OCI-LY7 (cell line): ENCODE measurements at regions not wholly inside any gene's neighbourhood (a gene's known extent, or its start where the extent isn't known, plus 50 kb on each side); places are given as distances from the start of the nearest gene placed in this dataset.

Source experiments
- EZH2phosphoT487 ChIP-seq: fragments of 200-600 bp; sonication (generic); IDR thresholded peaks from 2 replicates; pipeline ENCODE4 v1.6.1; 2018; ENCODE audit warnings: low read depth, borderline replicate concordance, mild to moderate bottlenecking, mixed run types, antibody characterized with exemption, low read length, moderate library complexity, mixed read lengths
- TF ChIP-seq, protein P1 (sequence below): fragments of 200-600 bp; sonication (generic); conservative IDR thresholded peaks from 2 replicates; pipeline ENCODE4 v1.5.1; 2014; ENCODE audit warnings: mild to moderate bottlenecking, antibody characterized with exemption, low read length, moderate library complexity, mixed read lengths

- TF ChIP-seq, protein P1, sequence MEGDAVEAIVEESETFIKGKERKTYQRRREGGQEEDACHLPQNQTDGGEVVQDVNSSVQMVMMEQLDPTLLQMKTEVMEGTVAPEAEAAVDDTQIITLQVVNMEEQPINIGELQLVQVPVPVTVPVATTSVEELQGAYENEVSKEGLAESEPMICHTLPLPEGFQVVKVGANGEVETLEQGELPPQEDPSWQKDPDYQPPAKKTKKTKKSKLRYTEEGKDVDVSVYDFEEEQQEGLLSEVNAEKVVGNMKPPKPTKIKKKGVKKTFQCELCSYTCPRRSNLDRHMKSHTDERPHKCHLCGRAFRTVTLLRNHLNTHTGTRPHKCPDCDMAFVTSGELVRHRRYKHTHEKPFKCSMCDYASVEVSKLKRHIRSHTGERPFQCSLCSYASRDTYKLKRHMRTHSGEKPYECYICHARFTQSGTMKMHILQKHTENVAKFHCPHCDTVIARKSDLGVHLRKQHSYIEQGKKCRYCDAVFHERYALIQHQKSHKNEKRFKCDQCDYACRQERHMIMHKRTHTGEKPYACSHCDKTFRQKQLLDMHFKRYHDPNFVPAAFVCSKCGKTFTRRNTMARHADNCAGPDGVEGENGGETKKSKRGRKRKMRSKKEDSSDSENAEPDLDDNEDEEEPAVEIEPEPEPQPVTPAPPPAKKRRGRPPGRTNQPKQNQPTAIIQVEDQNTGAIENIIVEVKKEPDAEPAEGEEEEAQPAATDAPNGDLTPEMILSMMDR, result no peak
- no peak for TF ChIP-seq EZH2phosphoT487
Measured at GRCh38 chr11:64490562-64491216, 65.1 kb upstream of the SLC22A11 start.
